Fibroblast of skin of back (primary cell): ENCODE measurements at regions not wholly inside any gene's neighbourhood (a gene's known extent, or its start where the extent isn't known, plus 50 kb on each side); places are given as distances from the start of the nearest gene placed in this dataset.

Source experiments
- DNase-seq: peaks from one replicate; pipeline ENCODE4 v3.0.0-alpha.2; 2013

DNA sequence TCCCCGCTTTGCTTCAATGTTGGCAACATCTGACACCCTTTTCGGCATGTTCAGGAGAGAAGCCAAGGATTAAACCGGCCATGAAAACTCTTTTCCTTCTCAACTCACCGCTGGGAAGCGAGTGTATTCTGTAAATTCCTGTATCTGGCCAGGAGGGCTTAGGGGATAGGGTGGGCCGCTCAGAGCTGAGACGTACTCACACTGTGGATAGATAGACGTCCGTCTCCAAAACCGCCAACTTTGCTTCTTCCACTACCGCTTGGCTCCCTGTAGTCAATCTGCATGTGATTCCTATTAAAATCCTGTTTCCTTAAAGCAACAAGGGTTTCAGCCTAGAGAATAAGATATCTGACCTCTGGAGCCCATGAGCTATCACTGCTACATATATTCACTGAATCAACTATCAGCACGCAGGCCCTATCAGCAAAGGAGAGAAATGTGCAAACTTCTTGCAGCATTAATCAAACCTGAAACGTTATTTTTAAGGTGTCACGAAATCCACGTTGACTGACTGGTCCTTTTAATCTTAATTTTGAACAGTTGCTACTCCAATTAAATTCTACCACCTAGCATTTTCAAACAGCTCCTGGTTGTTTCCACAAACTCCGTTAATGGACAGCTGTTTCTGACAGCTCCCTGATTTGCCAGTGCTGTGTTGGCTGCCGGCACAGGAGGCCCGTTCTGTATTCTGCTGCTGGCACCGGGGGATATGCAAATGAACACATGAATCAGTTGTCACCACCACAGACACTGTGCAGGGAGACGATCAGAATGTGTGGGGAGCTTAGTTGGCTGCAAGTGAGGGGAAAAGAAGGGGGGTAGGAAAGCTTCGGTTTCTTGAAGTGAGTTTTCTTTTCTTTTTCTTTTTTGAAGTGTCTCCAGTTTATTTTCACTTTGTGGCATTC, 438.9 kb upstream of the ARRDC4 start:
- DNase-seq: peak; percentile 19

DNA sequence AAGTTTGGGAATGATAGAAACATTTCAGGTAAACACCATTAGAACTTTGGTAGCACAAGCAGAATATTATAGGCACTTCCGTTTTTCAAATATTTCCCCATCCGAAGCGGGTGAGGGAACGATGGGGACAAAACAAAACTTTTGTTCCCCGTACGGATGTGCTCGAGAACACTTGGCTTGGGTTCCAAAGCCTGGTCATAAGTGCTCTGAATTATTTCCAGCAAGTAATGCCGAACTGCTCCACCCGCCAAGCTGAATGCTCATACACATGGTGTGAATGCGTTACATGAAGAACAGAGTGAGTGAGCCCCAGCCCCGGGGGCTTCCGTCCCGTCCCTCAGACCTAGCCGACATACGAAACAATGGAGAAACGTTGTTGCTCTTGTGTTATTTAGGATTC, 438.2 kb upstream of the ARRDC4 start:
- DNase-seq: no peak

DNA sequence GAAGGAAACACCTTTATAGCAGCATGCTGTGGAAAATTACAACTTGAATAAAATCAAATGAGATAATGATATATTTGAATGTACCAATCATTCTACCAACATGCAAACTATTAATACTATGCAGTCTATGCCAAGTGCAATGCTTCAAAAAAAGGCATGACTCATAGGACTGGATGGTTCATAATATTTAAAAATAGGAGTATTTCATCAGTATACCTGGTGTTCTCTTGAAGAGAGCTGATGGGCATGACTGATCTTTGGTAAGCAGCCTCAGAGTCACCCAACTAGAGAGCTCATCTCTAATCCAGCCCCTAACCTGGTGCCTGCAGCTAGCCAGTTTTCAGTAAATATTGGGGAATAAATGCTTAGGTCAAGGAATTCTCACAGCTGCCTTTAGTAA, 434.7 kb upstream of the ARRDC4 start:
- no peak for DNase-seq

DNA sequence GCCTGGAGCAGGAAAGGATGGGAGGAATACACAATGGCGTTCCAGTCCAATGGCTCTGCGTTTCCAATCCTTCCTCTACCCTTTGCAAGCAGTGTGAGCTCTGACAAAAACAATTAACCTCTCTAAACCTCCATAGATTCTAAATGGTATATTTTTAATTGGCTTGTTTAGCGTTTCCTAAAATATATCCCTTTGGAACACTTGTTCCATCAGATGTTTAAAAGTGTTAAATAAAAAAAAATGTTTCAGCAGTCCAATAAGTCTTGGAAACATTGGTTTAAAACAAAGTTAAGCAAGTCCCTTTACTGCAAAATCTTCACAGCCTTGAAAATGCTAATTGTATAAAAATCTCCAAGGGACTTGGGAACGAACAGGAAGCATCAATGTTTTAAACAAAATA, 432.3 kb upstream of the ARRDC4 start:
- no peak for DNase-seq

DNA sequence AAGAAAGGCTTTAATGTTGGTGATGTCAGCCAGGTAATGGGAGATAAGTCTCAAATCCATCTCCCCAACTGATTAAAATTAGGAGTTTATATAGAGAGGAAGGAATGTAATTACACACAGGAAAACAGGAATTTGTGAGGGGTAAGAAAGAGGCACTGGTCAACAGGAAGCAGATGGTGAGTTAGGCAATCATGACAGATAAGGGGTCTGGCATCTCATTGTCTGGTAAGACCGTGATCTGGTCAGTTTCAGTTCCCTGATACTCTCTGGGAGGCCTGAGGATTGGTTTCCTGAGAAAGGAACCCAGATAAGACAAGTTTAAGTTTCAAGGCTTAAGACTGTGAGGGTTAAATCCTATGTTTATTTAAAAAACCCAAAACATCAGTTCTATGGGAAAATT, 414.7 kb upstream of the ARRDC4 start:
- DNase-seq: no peak

DNA sequence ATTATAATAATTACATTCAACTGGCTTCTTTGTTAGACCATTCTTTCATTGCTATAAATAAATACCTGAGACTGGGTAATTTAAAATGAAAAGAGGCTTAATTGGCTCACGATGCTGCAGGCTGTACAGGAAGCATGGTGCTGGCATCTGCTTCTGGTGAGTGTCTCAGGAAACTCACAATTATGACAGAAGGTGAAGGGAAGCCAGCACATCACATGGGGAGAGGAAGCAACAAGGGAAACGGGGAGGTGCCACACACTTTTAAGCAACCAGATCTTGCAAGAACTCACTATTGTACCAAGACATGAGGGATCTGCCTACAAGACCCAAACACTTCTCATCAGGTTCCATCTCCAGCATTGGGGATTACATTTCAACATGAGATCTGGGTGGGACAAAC, 413.1 kb upstream of the ARRDC4 start:
- no peak for DNase-seq

DNA sequence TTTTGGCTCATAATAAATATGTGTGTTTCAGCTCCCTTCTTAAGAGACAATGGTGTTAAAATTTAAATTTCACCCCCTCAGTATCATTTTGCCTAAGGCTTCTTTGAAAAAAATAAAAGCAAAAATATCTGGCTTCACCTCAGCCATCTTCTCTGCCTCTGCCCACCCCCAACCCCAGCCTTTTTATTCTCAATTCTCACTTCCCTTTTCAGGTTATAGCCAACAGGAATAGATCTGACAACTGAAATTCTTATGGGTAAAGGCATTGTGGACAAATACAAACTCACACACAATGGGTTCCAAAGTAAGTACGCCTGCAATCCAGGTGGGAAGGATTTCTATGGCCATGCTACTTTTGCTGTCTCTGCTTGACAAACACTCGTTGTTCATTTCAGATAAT, 399.0 kb upstream of the ARRDC4 start:
- no peak for DNase-seq

- DNase-seq: no peak
Observed at GRCh38 chr15:97563516-97563915, 397.0 kb upstream of the ARRDC4 start.

DNA sequence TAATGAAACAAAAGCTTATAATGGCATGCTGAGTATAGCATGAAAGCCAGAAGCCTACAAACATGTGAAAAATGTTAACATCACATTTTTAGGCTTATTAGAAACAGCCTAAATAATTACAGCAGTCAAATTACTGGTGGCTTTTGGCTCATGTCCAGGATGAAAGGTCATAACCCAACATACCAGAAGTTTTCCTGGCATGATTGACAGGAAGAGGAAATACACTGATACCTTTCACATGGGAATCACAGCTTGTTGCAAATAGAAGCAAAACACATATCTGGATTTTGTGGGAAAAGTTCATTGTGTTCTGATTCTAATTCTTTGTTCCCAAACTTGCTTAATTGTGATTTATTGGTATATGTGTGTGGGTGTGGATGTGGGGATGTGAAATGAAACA, 393.5 kb upstream of the ARRDC4 start:
- no peak for DNase-seq

DNA sequence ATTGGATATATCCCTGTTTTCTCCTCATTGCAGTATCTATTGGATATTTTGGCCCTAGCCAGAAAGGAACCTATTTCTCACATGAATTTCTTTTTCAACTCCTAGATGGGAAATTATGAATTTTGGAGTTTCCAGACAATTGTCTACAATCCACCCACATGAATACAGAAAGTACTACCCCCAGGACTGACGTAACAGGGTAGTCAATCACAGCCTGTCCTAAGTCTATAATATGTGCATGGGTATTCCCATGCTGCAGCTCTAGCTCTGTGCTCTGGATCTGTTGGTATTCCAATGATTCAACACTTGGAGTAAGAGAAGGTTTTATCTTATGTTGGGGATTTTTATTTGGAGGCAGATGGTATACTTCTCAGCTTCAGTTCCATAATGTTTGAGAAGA, 393.1 kb upstream of the ARRDC4 start:
- no peak for DNase-seq

GRCh38 chr15:97576929-97577645, 383.4 kb upstream of the ARRDC4 start:
- DNase-seq: no peak

GRCh38 chr15:97585408-97585807, 375.1 kb upstream of the ARRDC4 start:
- DNase-seq: no peak

DNA sequence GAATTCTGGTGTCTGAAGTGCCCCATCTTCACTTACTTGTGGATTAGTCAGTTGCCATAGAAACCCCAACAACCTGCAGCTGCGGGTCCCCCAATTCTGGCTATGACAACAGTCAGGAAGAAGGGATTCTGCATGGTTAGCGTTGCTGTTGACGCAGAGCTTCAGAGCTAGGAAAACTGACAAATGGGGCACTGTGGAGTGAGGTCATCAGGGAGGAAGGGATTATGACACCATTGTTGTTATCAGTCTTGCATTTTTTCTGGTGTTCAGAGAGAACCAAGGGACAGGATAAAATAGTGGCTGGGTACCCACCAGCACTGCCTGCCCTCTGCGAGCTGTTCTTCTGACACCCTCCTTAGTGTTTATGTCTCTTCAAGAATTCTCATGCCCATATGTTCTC, 367.7 kb upstream of the ARRDC4 start:
- no peak for DNase-seq

GRCh38 chr15:97597801-97598200, 362.7 kb upstream of the ARRDC4 start:
- DNase-seq: no peak

DNA sequence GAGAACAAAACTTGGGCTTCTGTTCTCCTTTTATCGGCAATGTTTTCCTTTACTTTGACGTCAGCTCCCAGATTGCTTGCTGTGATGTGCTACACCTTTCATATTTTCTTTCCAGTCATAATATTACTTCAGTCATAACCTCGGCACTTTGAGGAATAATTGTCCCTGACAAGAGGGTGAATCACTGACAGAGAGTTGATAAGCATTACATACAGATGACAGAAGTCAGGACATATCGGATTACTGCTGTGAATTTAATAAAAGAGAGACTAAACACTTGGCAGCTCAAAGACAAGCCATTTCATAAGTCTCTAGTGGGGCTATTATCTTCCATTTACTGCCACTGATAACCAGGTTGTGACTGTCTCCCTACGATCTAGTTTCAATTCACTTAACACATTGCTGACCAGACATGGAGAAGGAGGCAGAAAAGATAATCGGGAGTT, 362.1 kb upstream of the ARRDC4 start:
- no peak for DNase-seq

GRCh38 chr15:97600190-97600589, 360.3 kb upstream of the ARRDC4 start:
- no peak for DNase-seq

DNA sequence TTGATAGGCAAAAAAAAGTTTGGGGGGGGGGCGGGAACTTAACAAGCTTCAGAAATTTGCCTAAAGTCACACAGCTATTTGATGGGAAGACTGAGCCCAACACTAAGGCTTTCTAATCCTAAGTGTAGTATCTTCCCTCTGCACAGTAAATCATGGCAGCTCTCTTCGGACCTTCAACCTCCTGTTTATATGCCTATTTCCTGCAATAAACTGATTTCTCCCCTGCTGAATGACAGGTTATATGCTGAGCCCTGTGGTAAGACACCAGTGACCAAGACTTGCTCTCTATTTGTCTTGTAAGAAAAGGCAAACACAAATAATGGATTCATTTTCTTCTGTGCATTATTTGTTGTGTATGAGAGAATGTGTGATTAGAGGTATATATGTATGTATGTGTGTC, 355.8 kb upstream of the ARRDC4 start:
- DNase-seq: no peak

GRCh38 chr15:97615114-97615513, 345.4 kb upstream of the ARRDC4 start:
- DNase-seq: no peak

GRCh38 chr15:97623091-97623661, 337.3 kb upstream of the ARRDC4 start:
- no peak for DNase-seq

DNA sequence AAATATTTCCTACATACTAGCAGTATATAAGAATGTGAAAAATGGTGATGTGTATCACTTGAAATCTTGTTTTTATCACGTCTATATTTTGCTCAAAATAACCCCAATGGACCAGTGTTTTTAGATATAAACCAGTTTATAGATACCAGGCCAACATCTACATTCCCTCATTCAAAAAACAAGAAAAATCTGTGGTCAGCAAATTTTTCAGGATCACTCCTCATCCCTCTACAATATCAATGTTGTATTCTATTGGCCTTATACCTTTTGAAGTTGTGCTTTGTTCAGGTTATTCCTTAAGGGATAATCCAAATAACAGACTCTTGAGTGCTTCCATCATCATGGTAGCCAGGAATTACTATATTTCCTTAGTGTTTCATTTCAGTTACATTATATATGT, 332.9 kb upstream of the ARRDC4 start:
- no peak for DNase-seq

DNA sequence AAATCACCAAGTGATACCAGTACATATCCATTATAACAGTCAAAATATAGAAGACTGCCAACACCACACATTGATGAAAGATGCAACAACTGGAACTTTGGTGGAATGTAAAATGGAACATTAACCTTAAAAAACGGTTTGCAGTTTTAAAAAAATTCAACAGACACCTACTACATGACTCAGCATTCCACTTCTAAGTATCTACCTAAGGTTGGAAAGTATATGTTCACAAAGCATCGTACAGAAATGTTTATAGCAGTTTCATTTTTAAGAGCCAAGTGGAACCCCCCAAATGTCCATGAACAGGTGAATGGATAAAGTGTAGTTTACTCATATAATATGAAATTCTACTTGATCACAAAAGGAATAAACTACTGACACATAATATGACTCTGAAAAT, 314.7 kb upstream of the ARRDC4 start:
- no peak for DNase-seq

DNA sequence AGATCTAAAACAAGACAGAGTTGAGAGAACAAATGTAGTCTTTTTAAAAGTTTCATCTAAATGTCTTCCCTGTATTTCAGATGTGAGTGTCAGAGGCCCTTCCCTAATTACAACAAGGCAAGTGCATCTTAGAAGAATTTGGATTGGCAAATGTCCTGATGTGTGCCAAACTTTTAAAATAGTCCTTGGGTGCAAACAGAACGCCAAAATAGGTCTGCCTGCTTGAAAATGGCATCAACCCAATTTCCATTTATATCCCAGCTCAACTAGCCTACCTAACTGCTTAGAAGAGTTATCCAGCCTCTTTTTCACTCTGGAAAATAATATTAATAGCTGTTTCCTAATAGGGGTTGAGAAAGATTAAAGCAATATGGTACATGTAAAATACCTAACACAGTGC, 311.8 kb upstream of the ARRDC4 start:
- no peak for DNase-seq

GRCh38 chr15:97652041-97652440, 308.5 kb upstream of the ARRDC4 start:
- DNase-seq: no peak

- no peak for DNase-seq
Observed at GRCh38 chr15:97652700-97653167, 307.8 kb upstream of the ARRDC4 start.
